HCT116 (cell line): ENCODE measurements at regions not wholly inside any gene's neighbourhood (a gene's known extent, or its start where the extent isn't known, plus 50 kb on each side); places are given as distances from the start of the nearest gene placed in this dataset.

ENCODE experiments used
- ATAC-seq: fragments of 200-7000 bp; cut with Tn5 transposase; 2 replicates; pipeline ENCODE4 v1.9.1; 2020; ENCODE audit warnings: mild to moderate bottlenecking, moderate library complexity
- BruUV-seq: library from RNA; stranded (reverse); fragments of 400-500 nt; replicated peaks from 2 replicates; lab custom pipeline; 2021; lab: Mats Ljungman, UMichigan
- CTCF ChIA-PET: fragments of 300-600 bp; sonication (Branson Sonifier 250); formaldehyde crosslinking; loops from one replicate; lab custom pipeline; 2021; ENCODE audit warnings: antibody characterized with exemption; lab: Charles Lee
- POLR2A ChIA-PET: fragments of 300-600, 350-600 bp; sonication (Branson Sonifier 250); formaldehyde crosslinking; loops from one replicate; lab custom pipeline; 2021; ENCODE audit warnings: antibody characterized with exemption; lab: Charles Lee
- RAD21 ChIA-PET, 2 experiments: fragments of 300-600 bp; sonication (Branson Sonifier 250); formaldehyde crosslinking; loops; one replicate each; lab custom pipeline; 2023; ENCODE audit warnings: low total read pairs in 2 of 2; ENCODE audit not compliant: uncharacterized antibody in 2 of 2, unreplicated experiment in 2 of 2, low non-redundant PET in 1 of 2; lab: Charles Lee
- DNase-seq: peaks from one replicate; pipeline ENCODE4 v3.0.0-alpha.2; 2010; ENCODE audit warnings: low read depth, low spot score
- H2AFZ ChIP-seq: fragments of 200-600 bp; shearing (Covaris generic), sonication (generic); 2 replicates; pipeline ENCODE4 v1.6.1; 2017; ENCODE audit warnings: low read depth, mixed run types, mixed read lengths, antibody characterized with exemption, low read length; ENCODE audit not compliant: poor library complexity, severe bottlenecking
- H3K27ac ChIP-seq: 2 replicates; pipeline ENCODE4 v1.5.1; 2012; ENCODE audit warnings: low read depth, low read length
- H3K27me3 ChIP-seq: fragments of 200-600 bp; sonication (generic); 2 replicates; pipeline ENCODE4 v1.6.1; 2016; ENCODE audit warnings: mixed run types, low read length, mixed read lengths; ENCODE audit not compliant: insufficient read depth
- H3K36me3 ChIP-seq, 2 experiments: fragments of 200-500 bp in 1 of 2; fragments of 200-600 bp in 1 of 2; sonication (Bioruptor generic) in 1 of 2; sonication (generic) in 1 of 2; 2 replicates each; pipeline versions ENCODE4 v1.5.1 to v1.6.1; 2014 to 2016; ENCODE audit warnings: low read length in 2 of 2, inconsistent platforms in 1 of 2, mixed read lengths in 1 of 2, mixed run types in 1 of 2; ENCODE audit not compliant: insufficient read depth in 2 of 2, control insufficient read depth in 1 of 2
- H3K4me1 ChIP-seq, 2 experiments: fragments of 200-600 bp in 1 of 2; sonication (generic) in 1 of 2; 2 replicates each; pipeline versions ENCODE4 v1.5.1 to v1.6.1; 2012 to 2017; ENCODE audit warnings: low read length in 2 of 2, inconsistent platforms in 1 of 2, mild to moderate bottlenecking in 1 of 2, mixed read lengths in 1 of 2, mixed run types in 1 of 2, moderate library complexity in 1 of 2; ENCODE audit not compliant: insufficient read depth in 2 of 2, control insufficient read depth in 1 of 2
- H3K4me2 ChIP-seq: fragments of 200-600 bp; sonication (generic); 2 replicates; pipeline ENCODE4 v1.6.1; 2017; ENCODE audit warnings: mixed run types, low read length, mixed read lengths
- H3K4me3 ChIP-seq, 2 experiments: fragments of 200-600 bp in 1 of 2; sonication (generic) in 1 of 2; replicated peaks in 1 of 2; 2 replicates each; pipeline ENCODE4 v1.5.1; 2011 to 2016; ENCODE audit warnings: low read length in 2 of 2, control low read depth in 1 of 2, low read depth in 1 of 2, mild to moderate bottlenecking in 1 of 2, mixed read lengths in 1 of 2, mixed run types in 1 of 2
- H3K79me2 ChIP-seq: fragments of 200-600 bp; sonication (generic); 2 replicates; pipeline ENCODE4 v1.6.1; 2017; ENCODE audit warnings: mild to moderate bottlenecking, mixed run types, low read length, moderate library complexity, mixed read lengths; ENCODE audit not compliant: insufficient read depth
- H3K9ac ChIP-seq: fragments of 200-600 bp; sonication (generic); 2 replicates; pipeline ENCODE4 v1.6.1; 2016; ENCODE audit warnings: low read length, mixed read lengths
- H3K9me2 ChIP-seq: fragments of 200-600 bp; sonication (generic), shearing (Covaris generic); 2 replicates; pipeline ENCODE4 v1.6.1; 2017; ENCODE audit warnings: mixed run types, mild to moderate bottlenecking, moderate library complexity; ENCODE audit not compliant: insufficient read depth
- H3K9me3 ChIP-seq, 2 experiments: fragments of 200-500 bp in 1 of 2; fragments of 200-600 bp in 1 of 2; sonication (Bioruptor generic) in 1 of 2; sonication (generic) in 1 of 2; 2 replicates each; pipeline ENCODE4 v1.6.1; 2014 to 2017; ENCODE audit warnings: low read length in 2 of 2, mixed read lengths in 2 of 2, inconsistent platforms in 1 of 2, low read depth in 1 of 2, mild to moderate bottlenecking in 1 of 2, mixed run types in 1 of 2, moderate library complexity in 1 of 2; ENCODE audit not compliant: control insufficient read depth in 1 of 2, insufficient read depth in 1 of 2
- H4K20me1 ChIP-seq: fragments of 200-600 bp; sonication (generic), shearing (Covaris generic); 2 replicates; pipeline ENCODE4 v1.6.1; 2017; ENCODE audit warnings: mixed run types, mild to moderate bottlenecking, moderate library complexity; ENCODE audit not compliant: insufficient read depth
- CBX3 ChIP-seq: IDR thresholded peaks from 2 replicates; pipeline ENCODE4 v1.6.1; 2012; ENCODE audit warnings: low read depth
- CEBPB ChIP-seq: IDR thresholded peaks from 2 replicates; pipeline ENCODE4 v1.6.1; 2012; ENCODE audit warnings: low read depth
- CTCF ChIP-seq, 3 experiments: fragments of 200-600 bp in 1 of 3; sonication (generic) in 1 of 3; IDR thresholded peaks in 2 of 3; conservative IDR thresholded peaks in 1 of 3; 2 replicates each; pipeline ENCODE4 v1.5.1; 2012 to 2017; ENCODE audit warnings: low read depth in 2 of 3, low read length in 2 of 3, antibody characterized with exemption in 1 of 3, borderline replicate concordance in 1 of 3, control low read depth in 1 of 3, mild to moderate bottlenecking in 1 of 3, mixed read lengths in 1 of 3, mixed run types in 1 of 3, moderate library complexity in 1 of 3; ENCODE audit not compliant: insufficient read depth in 1 of 3
- EGR1 ChIP-seq: IDR thresholded peaks from 2 replicates; pipeline ENCODE4 v1.6.1; 2012; ENCODE audit warnings: low read depth
- ELF1 ChIP-seq: IDR thresholded peaks from 2 replicates; pipeline ENCODE4 v1.6.1; 2012; ENCODE audit warnings: low read depth, borderline replicate concordance
- EZH2 ChIP-seq: fragments of 200-600 bp; sonication (generic); IDR thresholded peaks from 2 replicates; pipeline ENCODE4 v1.6.1; 2017; ENCODE audit warnings: antibody characterized with exemption, mixed run types
- EZH2phosphoT487 ChIP-seq: fragments of 200-600 bp; IDR thresholded peaks from 2 replicates; pipeline ENCODE4 v1.6.1; 2018; ENCODE audit warnings: antibody characterized with exemption, borderline replicate concordance
- FOSL1 ChIP-seq: IDR thresholded peaks from 2 replicates; pipeline ENCODE4 v1.6.1; 2012; ENCODE audit warnings: low read depth
- JUND ChIP-seq: IDR thresholded peaks from 2 replicates; pipeline ENCODE4 v1.6.1; 2012
- POLR2A ChIP-seq: IDR thresholded peaks from 2 replicates; pipeline ENCODE4 v1.7.0; 2011; ENCODE audit warnings: borderline replicate concordance; ENCODE audit not compliant: insufficient read depth, insufficient read length; ENCODE audit errors: extremely low read depth
- POLR2AphosphoS5 ChIP-seq: IDR thresholded peaks from 2 replicates; pipeline ENCODE4 v1.6.1; 2011; ENCODE audit warnings: mild to moderate bottlenecking, low read depth, low read length, moderate library complexity
- RAD21 ChIP-seq: IDR thresholded peaks from 2 replicates; pipeline ENCODE4 v1.6.1; 2012; ENCODE audit warnings: low read depth, mild to moderate bottlenecking
- REST ChIP-seq: IDR thresholded peaks from 2 replicates; pipeline ENCODE4 v1.6.1; 2012; ENCODE audit warnings: low read depth
- TCF7L2 ChIP-seq: IDR thresholded peaks from 2 replicates; pipeline ENCODE4 v1.7.0; 2011; ENCODE audit warnings: borderline replicate concordance, inconsistent platforms; ENCODE audit not compliant: insufficient read depth, insufficient read length; ENCODE audit errors: extremely low read depth
- YY1 ChIP-seq: IDR thresholded peaks from 2 replicates; pipeline ENCODE4 v1.6.1; 2011; ENCODE audit warnings: low read length, low read depth, moderate library complexity, mild to moderate bottlenecking; ENCODE audit not compliant: insufficient replicate concordance; ENCODE audit errors: extremely low read depth
- ZFX ChIP-seq: fragments of 450-650 bp; IDR thresholded peaks from 2 replicates; pipeline ENCODE4 v1.6.1; 2017
- ZNF274 ChIP-seq: fragments of 200-500 bp; sonication (Bioruptor generic); IDR thresholded peaks from 2 replicates; pipeline ENCODE4 v1.6.1; 2014; ENCODE audit warnings: mild to moderate bottlenecking, low read depth, low read length, inconsistent platforms
- intact Hi-C: fragments of 100-400 bp; cut with micrococcal nuclease; formaldehyde crosslinking; loops from 2 replicates; pipeline ENCODE4 v1.10.0; 2022
- TF ChIP-seq, protein P1 (sequence below): IDR thresholded peaks from 2 replicates; pipeline ENCODE4 v1.6.1; 2012
- TF ChIP-seq, protein P2 (sequence below): IDR thresholded peaks from 2 replicates; pipeline ENCODE4 v1.6.1; 2011; ENCODE audit warnings: mild to moderate bottlenecking, low read length, moderate library complexity; ENCODE audit not compliant: insufficient replicate concordance; ENCODE audit errors: extremely low read depth

DNA sequence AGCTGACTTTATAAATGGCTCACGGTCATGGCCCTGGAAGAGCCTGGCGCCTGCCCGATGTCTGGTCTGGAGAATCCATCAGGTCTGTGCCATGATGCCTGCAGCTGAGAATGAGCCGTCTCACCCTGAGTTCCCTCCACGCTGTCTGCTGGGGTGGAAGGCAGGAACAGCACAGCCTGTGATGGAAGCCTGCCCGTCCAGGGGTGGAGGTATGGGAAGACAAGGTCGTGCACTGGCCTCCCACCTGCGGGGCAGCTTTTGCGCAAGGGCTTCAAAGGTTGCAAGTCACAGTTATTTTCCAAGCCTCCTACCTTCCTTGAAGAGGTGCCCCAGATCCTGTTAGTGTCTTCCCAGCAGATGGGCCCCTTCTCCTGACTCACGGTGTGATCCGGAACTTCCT lies 275.5 kb downstream of the FAM43A start:
- TF ChIP-seq ZNF274 (no peak), ZFX (no peak), FOSL1 (no peak), REST (no peak), CTCF (IDR thresholded peaks at IDR 0.05 in 2 of 3, conservative IDR thresholded peaks at IDR 0.05 in 1 of 3; ENCODE audit: borderline replicate concordance in 1 of 3, insufficient read depth in 1 of 3, low read depth in 2 of 3, low read length in 2 of 3) (no peak), EGR1 (no peak), RAD21 (no peak), EZH2phosphoT487 (no peak), POLR2AphosphoS5 (no peak), CEBPB (no peak), JUND (no peak), TCF7L2 (no peak), YY1 (no peak), ELF1 (no peak), CBX3 (no peak), EZH2 (no peak), POLR2A (no peak)
- TF ChIP-seq, protein P1, sequence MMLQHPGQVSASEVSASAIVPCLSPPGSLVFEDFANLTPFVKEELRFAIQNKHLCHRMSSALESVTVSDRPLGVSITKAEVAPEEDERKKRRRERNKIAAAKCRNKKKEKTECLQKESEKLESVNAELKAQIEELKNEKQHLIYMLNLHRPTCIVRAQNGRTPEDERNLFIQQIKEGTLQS = no peak
- TF ChIP-seq, protein P2, sequence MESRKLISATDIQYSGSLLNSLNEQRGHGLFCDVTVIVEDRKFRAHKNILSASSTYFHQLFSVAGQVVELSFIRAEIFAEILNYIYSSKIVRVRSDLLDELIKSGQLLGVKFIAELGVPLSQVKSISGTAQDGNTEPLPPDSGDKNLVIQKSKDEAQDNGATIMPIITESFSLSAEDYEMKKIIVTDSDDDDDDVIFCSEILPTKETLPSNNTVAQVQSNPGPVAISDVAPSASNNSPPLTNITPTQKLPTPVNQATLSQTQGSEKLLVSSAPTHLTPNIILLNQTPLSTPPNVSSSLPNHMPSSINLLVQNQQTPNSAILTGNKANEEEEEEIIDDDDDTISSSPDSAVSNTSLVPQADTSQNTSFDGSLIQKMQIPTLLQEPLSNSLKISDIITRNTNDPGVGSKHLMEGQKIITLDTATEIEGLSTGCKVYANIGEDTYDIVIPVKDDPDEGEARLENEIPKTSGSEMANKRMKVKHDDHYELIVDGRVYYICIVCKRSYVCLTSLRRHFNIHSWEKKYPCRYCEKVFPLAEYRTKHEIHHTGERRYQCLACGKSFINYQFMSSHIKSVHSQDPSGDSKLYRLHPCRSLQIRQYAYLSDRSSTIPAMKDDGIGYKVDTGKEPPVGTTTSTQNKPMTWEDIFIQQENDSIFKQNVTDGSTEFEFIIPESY = no peak
- no peaks in the 10 kb centered on the region for H3K79me2 ChIP-seq
- no peak overlapping the region for H2AFZ ChIP-seq
- no peak overlapping the region for H3K27ac ChIP-seq
- DNase-seq (no peak), ATAC-seq (no peak)
- ChIA-PET POLR2A (no interaction called here), RAD21 (no interaction called here), CTCF (no interaction called here)
- no peaks in the 10 kb centered on the region for H3K9me2 ChIP-seq
- BruUV-seq = no TSS peak
- H3K27me3 ChIP-seq = no peaks in the 10 kb centered on the region
- no peaks in the 10 kb centered on the region for H3K36me3 ChIP-seq
- H3K4me3 ChIP-seq = no peak overlapping the region
- intact Hi-C loops = no loop called here
- no peaks in the 10 kb centered on the region for H3K4me1 ChIP-seq
- H3K4me2 ChIP-seq = no peak overlapping the region
- no peaks in the 10 kb centered on the region for H4K20me1 ChIP-seq
- no peak overlapping the region for H3K9ac ChIP-seq
- no peaks in the 10 kb centered on the region for H3K9me3 ChIP-seq
